ENCODE measurements at regions not wholly inside any gene's neighbourhood (a gene's known extent, or its start where the extent isn't known, plus 50 kb on each side); places are given as distances from the start of the nearest gene placed in this dataset.

DNA sequence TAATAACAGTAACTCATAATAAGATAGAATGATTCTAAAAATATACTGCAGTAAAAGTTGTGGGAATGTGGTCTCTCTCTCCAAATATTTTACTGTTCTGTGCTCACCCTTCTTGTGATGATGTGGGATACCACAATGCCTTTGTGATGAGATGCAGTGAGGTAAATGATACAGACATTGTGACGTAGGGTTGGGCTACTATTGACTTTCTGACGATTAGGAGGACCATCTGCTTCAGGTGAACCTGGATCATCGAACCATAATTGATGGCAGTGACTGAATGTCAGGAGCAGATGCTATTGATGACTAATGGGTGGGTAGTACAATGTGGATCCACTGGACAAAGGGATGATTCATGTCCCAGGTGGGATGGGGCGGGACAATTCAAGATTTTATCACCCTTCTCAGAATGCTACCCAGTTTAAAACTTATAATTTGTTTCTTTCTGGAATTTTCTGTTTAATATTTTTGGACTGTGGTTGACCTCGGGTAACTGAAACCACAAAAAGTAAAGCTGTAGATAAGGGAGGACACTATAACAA is 73.9 kb upstream of the ARMC3 start:
- Histone ChIP-seq H3K27me3 (replicated peaks in 1 of 4; ENCODE audit: control extremely low read depth in 1 of 4, control insufficient read depth in 3 of 4, insufficient read depth in 4 of 4, low read length in 3 of 4) (peaks cover 0 to 12% (median 3%) of the 10 kb centered on the region in 4 experiments), H4K20me1 (ENCODE audit: control insufficient read depth, insufficient read depth, low read length, poor library complexity, severe bottlenecking) (no peaks in the 10 kb centered on the region), H3K27ac (ENCODE audit: low read length in 2 of 2) (no peak overlapping the region), H3K79me2 (ENCODE audit: control insufficient read depth, insufficient read depth, low read length) (no peaks in the 10 kb centered on the region), H2AFZ (ENCODE audit: insufficient read depth, low read depth, low read length, poor library complexity, severe bottlenecking) (no peak overlapping the region), H3K9me3 (ENCODE audit: control extremely low read depth in 1 of 3, control insufficient read depth in 2 of 3, insufficient read depth in 1 of 3, low read length in 2 of 3) (no peaks in the 10 kb centered on the region), H3K9ac (ENCODE audit: low read length) (no peak overlapping the region), H3K36me3 (replicated peaks in 1 of 2; ENCODE audit: control extremely low read depth in 1 of 2, control insufficient read depth in 1 of 2, extremely low read depth in 1 of 2, insufficient read depth in 2 of 2, low read length in 1 of 2) (no peaks in the 10 kb centered on the region), H3K4me1 (ENCODE audit: control insufficient read depth in 2 of 2, insufficient read depth in 2 of 2, low read length in 2 of 2) (peaks cover 0 to 7% of the 10 kb centered on the region in 2 donors), H3K4me3 (ENCODE audit: control extremely low read depth in 1 of 5, extremely low read depth in 1 of 5, insufficient read depth in 1 of 5, low read depth in 2 of 5, low read length in 4 of 5) (no peak overlapping the region), H3K4me2 (replicated peaks; ENCODE audit: low read depth, low read length, poor library complexity, severe bottlenecking) (no peak overlapping the region)
- peaks cover 7% of the 10 kb centered on the region for H3K4me1 Mint-ChIP-seq
- H3K9me3 Mint-ChIP-seq (ENCODE audit: insufficient read depth) = no peaks in the 10 kb centered on the region
- WGBS (ENCODE audit: insufficient coverage) = 94% methylated on average over 3 of the region's 5 CpGs
- CTCF ChIA-PET = no interaction called here
- H3K27me3 Mint-ChIP-seq = peaks cover 1% of the 10 kb centered on the region
- no peak overlapping the region for H3K4me3 Mint-ChIP-seq
- POLR2A ChIA-PET = no interaction called here
- intact Hi-C loops (cut with micrococcal nuclease) = no loop called here
- ATAC-seq (ENCODE audit: low read depth) (no peak), DNase-seq (no peak)
- no peak for TF ChIP-seq EZH2 (IDR thresholded peaks at IDR 0.05; ENCODE audit: borderline replicate concordance, insufficient read depth, low read depth, low read length, poor library complexity, severe bottlenecking)
- TF ChIP-seq, protein P1, sequence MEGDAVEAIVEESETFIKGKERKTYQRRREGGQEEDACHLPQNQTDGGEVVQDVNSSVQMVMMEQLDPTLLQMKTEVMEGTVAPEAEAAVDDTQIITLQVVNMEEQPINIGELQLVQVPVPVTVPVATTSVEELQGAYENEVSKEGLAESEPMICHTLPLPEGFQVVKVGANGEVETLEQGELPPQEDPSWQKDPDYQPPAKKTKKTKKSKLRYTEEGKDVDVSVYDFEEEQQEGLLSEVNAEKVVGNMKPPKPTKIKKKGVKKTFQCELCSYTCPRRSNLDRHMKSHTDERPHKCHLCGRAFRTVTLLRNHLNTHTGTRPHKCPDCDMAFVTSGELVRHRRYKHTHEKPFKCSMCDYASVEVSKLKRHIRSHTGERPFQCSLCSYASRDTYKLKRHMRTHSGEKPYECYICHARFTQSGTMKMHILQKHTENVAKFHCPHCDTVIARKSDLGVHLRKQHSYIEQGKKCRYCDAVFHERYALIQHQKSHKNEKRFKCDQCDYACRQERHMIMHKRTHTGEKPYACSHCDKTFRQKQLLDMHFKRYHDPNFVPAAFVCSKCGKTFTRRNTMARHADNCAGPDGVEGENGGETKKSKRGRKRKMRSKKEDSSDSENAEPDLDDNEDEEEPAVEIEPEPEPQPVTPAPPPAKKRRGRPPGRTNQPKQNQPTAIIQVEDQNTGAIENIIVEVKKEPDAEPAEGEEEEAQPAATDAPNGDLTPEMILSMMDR (IDR thresholded peaks at IDR 0.05) = no peak
- no peak overlapping the region for H3K27ac Mint-ChIP-seq

DNA sequence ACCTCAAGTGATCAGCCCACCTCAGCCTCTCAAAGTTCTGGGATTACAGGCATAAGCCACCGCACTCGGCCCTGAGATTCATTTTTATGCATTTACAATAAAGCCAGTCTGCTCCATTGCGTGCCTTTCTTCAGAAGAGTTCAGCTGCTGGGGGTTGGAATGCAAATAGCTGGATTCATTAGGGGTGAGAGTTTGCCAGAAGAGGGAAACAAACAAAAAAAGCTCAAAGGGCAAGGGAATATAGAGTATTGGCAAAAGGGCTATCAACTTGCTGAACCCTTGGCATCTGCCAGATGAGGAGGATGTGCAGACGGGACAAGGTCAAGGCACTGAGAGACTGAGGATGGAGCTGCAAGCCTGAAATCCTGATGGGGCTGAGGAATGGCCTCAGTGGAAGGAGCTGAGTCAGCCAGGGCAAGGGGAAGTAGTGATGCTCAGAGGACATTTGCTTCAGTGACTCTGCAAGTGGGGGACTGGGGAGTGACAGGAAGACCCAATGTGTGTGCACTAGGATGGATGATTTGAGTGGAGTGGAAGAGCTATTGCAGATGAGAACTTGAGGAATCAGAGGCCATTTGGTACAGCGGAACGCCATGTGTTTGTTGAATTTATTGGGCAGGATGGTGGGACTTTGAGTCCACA is 75.0 kb upstream of the ARMC3 start:
- DNase-seq (no peak), ATAC-seq (ENCODE audit: low read depth) (no peak)
- WGBS (ENCODE audit: insufficient coverage) = 99% methylated on average over 4 of the region's 6 CpGs
- peaks cover 0 to 13% (median 3%) of the 10 kb centered on the region in 4 experiments for H3K27me3 ChIP-seq (replicated peaks in 1 of 4; ENCODE audit: control extremely low read depth in 1 of 4, control insufficient read depth in 3 of 4, insufficient read depth in 4 of 4, low read length in 3 of 4)
- Mint-ChIP-seq H3K4me1 (peaks cover 9% of the 10 kb centered on the region), H3K27ac (no peak overlapping the region), H3K27me3 (peaks cover 5% of the 10 kb centered on the region), H3K9me3 (ENCODE audit: insufficient read depth) (no peaks in the 10 kb centered on the region), H3K4me3 (no peak overlapping the region)
- intact Hi-C loops (cut with micrococcal nuclease) = no loop called here
- no peaks in the 10 kb centered on the region for H4K20me1 ChIP-seq (ENCODE audit: control insufficient read depth, insufficient read depth, low read length, poor library complexity, severe bottlenecking)
- H3K4me3 ChIP-seq (ENCODE audit: control extremely low read depth in 1 of 5, extremely low read depth in 1 of 5, insufficient read depth in 1 of 5, low read depth in 2 of 5, low read length in 4 of 5) = no peak overlapping the region
- H3K4me1 ChIP-seq (ENCODE audit: control insufficient read depth in 2 of 2, insufficient read depth in 2 of 2, low read length in 2 of 2) = peaks cover 0 to 8% of the 10 kb centered on the region in 2 donors
- H2AFZ ChIP-seq (ENCODE audit: insufficient read depth, low read depth, low read length, poor library complexity, severe bottlenecking) = no peak overlapping the region
- H3K9ac ChIP-seq (ENCODE audit: low read length) = no peak overlapping the region
- ChIA-PET CTCF (no interaction called here), POLR2A (no interaction called here)
- no peaks in the 10 kb centered on the region for H3K79me2 ChIP-seq (ENCODE audit: control insufficient read depth, insufficient read depth, low read length)
- H3K4me2 ChIP-seq (replicated peaks; ENCODE audit: low read depth, low read length, poor library complexity, severe bottlenecking) = no peak overlapping the region
- H3K27ac ChIP-seq (ENCODE audit: low read length in 2 of 2) = no peak overlapping the region
- TF ChIP-seq, protein P1 (IDR thresholded peaks at IDR 0.05) = no peak
- no peak for TF ChIP-seq EZH2 (IDR thresholded peaks at IDR 0.05; ENCODE audit: borderline replicate concordance, insufficient read depth, low read depth, low read length, poor library complexity, severe bottlenecking)
- no peaks in the 10 kb centered on the region for H3K36me3 ChIP-seq (replicated peaks in 1 of 2; ENCODE audit: control extremely low read depth in 1 of 2, control insufficient read depth in 1 of 2, extremely low read depth in 1 of 2, insufficient read depth in 2 of 2, low read length in 1 of 2)
- no peaks in the 10 kb centered on the region for H3K9me3 ChIP-seq (ENCODE audit: control extremely low read depth in 1 of 3, control insufficient read depth in 2 of 3, insufficient read depth in 1 of 3, low read length in 2 of 3)
